H9 (cell line): ENCODE measurements at regions not wholly inside any gene's neighbourhood (a gene's known extent, or its start where the extent isn't known, plus 50 kb on each side); places are given as distances from the start of the nearest gene placed in this dataset.

Experiments
- DNase-seq: peaks from one replicate; pipeline ENCODE4 v3.0.0-alpha.2; 2017
- H2AFZ ChIP-seq: one replicate; pipeline ENCODE4 v1.6.1; 2013; ENCODE audit warnings: mild to moderate bottlenecking, low read length, control low read depth, moderate library complexity
- H2AK5ac ChIP-seq: 2 replicates; pipeline ENCODE4 v1.6.1; 2013; ENCODE audit warnings: low read length, control low read depth, mixed read lengths; ENCODE audit not compliant: insufficient read length
- H2BK120ac ChIP-seq: one replicate; pipeline ENCODE4 v1.6.1; 2013; ENCODE audit warnings: low read depth, mild to moderate bottlenecking, low read length, control low read depth, inconsistent platforms; ENCODE audit not compliant: poor library complexity, severe bottlenecking
- H2BK12ac ChIP-seq: 2 replicates; pipeline ENCODE4 v1.6.1; 2013; ENCODE audit warnings: low read length, control low read depth, mixed read lengths, low read depth; ENCODE audit not compliant: insufficient read length
- H2BK15ac ChIP-seq: 2 replicates; pipeline ENCODE4 v1.6.1; 2013; ENCODE audit warnings: low read depth, low read length, control low read depth
- H2BK20ac ChIP-seq: one replicate; pipeline ENCODE4 v1.6.1; 2013; ENCODE audit warnings: low read depth, mild to moderate bottlenecking, low read length, control low read depth, inconsistent platforms; ENCODE audit not compliant: poor library complexity, severe bottlenecking
- H2BK5ac ChIP-seq: 2 replicates; pipeline ENCODE4 v1.6.1; 2013; ENCODE audit warnings: low read length, control low read depth, mixed read lengths; ENCODE audit not compliant: insufficient read length
- H3K14ac ChIP-seq: 2 replicates; pipeline ENCODE4 v1.6.1; 2013; ENCODE audit warnings: low read length, control low read depth; ENCODE audit not compliant: insufficient read depth
- H3K18ac ChIP-seq: 2 replicates; pipeline ENCODE4 v1.6.1; 2013; ENCODE audit warnings: low read depth, mild to moderate bottlenecking, mixed read lengths, low read length, control low read depth; ENCODE audit not compliant: insufficient read length
- H3K23ac ChIP-seq: 2 replicates; pipeline ENCODE4 v1.6.1; 2013; ENCODE audit warnings: low read length, control low read depth, mixed read lengths, low read depth; ENCODE audit not compliant: insufficient read length
- H3K23me2 ChIP-seq: 2 replicates; pipeline ENCODE4 v1.6.1; 2013; ENCODE audit warnings: low read depth, mild to moderate bottlenecking, mixed read lengths, low read length, control low read depth; ENCODE audit not compliant: insufficient read length, poor library complexity, severe bottlenecking
- H3K27ac ChIP-seq: 2 replicates; pipeline ENCODE4 v1.5.1; 2013; ENCODE audit warnings: low read length, control low read depth, mixed read lengths, low read depth; ENCODE audit not compliant: insufficient read length
- H3K27me3 ChIP-seq: 2 replicates; pipeline ENCODE4 v1.6.1; 2013; ENCODE audit warnings: low read length, control low read depth, inconsistent platforms; ENCODE audit not compliant: insufficient read depth
- H3K4ac ChIP-seq: 2 replicates; pipeline ENCODE4 v1.6.1; 2013; ENCODE audit warnings: low read depth, mild to moderate bottlenecking, control low read depth, inconsistent platforms, low read length, moderate library complexity
- H3K4me1 ChIP-seq: 2 replicates; pipeline ENCODE4 v1.6.1; 2013; ENCODE audit warnings: low read length, control low read depth, inconsistent platforms; ENCODE audit not compliant: insufficient read depth
- H3K4me2 ChIP-seq: 2 replicates; pipeline ENCODE4 v1.6.1; 2013; ENCODE audit warnings: low read length, control low read depth, mixed read lengths; ENCODE audit not compliant: insufficient read length, insufficient read depth
- H3K56ac ChIP-seq: 2 replicates; pipeline ENCODE4 v1.6.1; 2013; ENCODE audit warnings: low read depth, mild to moderate bottlenecking, mixed read lengths, low read length, control low read depth; ENCODE audit not compliant: insufficient read length
- H3K79me1 ChIP-seq: 2 replicates; pipeline ENCODE4 v1.6.1; 2013; ENCODE audit warnings: low read depth, mild to moderate bottlenecking, moderate library complexity, low read length, control low read depth, inconsistent platforms; ENCODE audit not compliant: insufficient read depth, poor library complexity, severe bottlenecking
- H3K79me2 ChIP-seq: 2 replicates; pipeline ENCODE4 v1.6.1; 2013; ENCODE audit warnings: low read length, control low read depth, inconsistent platforms; ENCODE audit not compliant: insufficient read depth
- H3K9ac ChIP-seq: 2 replicates; pipeline ENCODE4 v1.6.1; 2013; ENCODE audit warnings: low read length, control low read depth, mixed read lengths; ENCODE audit not compliant: insufficient read length; ENCODE audit errors: extremely low read depth
- H3K9me3 ChIP-seq: one replicate; pipeline ENCODE4 v1.6.1; 2013; ENCODE audit warnings: low read depth, low read length, inconsistent platforms; ENCODE audit not compliant: control insufficient read depth
- H3T11ph ChIP-seq: one replicate; pipeline ENCODE4 v1.6.1; 2013; ENCODE audit warnings: mild to moderate bottlenecking, low read length, control low read depth, inconsistent platforms
- H4K20me1 ChIP-seq: one replicate; pipeline ENCODE4 v1.6.1; 2013; ENCODE audit not compliant: control insufficient read depth, insufficient read length, insufficient read depth
- H4K5ac ChIP-seq: 2 replicates; pipeline ENCODE4 v1.6.1; 2013; ENCODE audit warnings: low read depth, mild to moderate bottlenecking, mixed read lengths, low read length, control low read depth; ENCODE audit not compliant: insufficient read length
- H4K8ac ChIP-seq: replicated peaks from 2 replicates; pipeline ENCODE4 v1.6.1; 2013; ENCODE audit warnings: low read length, control low read depth, mixed read lengths, low read depth; ENCODE audit not compliant: insufficient read length
- H4K91ac ChIP-seq: 2 replicates; pipeline ENCODE4 v1.6.1; 2013; ENCODE audit warnings: low read depth, mild to moderate bottlenecking, moderate library complexity, mixed read lengths, low read length, control low read depth; ENCODE audit not compliant: insufficient read length
- H3K27ac Mint-ChIP-seq, 3 experiments: 2 replicates in 2 of 3; 3 replicates in 1 of 3; pipeline ENCODE4 v1.8.0; 2020 to 2021; ENCODE audit warnings: mixed read lengths in 3 of 3, mild to moderate bottlenecking in 1 of 3, moderate library complexity in 1 of 3
- H3K27me3 Mint-ChIP-seq: 2 replicates; pipeline ENCODE4 v1.8.0; 2021; ENCODE audit warnings: low read depth, mild to moderate bottlenecking, moderate library complexity, mixed read lengths
- H3K36me3 Mint-ChIP-seq, 3 experiments: 2 replicates in 2 of 3; 3 replicates in 1 of 3; pipeline ENCODE4 v1.8.0; 2020 to 2021; ENCODE audit warnings: low read depth in 3 of 3, mixed read lengths in 3 of 3; ENCODE audit not compliant: insufficient read depth in 1 of 3
- H3K4me1 Mint-ChIP-seq, 2 experiments: 2 replicates each; pipeline ENCODE4 v1.8.0; 2020; ENCODE audit warnings: mixed read lengths in 2 of 2
- H3K4me3 Mint-ChIP-seq, 2 experiments: 2 replicates in 1 of 2; 3 replicates in 1 of 2; pipeline ENCODE4 v1.8.0; 2020 to 2021; ENCODE audit warnings: mild to moderate bottlenecking in 2 of 2, mixed read lengths in 2 of 2, moderate library complexity in 1 of 2
- H3K9me3 Mint-ChIP-seq, 2 experiments: 2 replicates in 1 of 2; 3 replicates in 1 of 2; pipeline ENCODE4 v1.8.0; 2020; ENCODE audit warnings: mild to moderate bottlenecking in 2 of 2, mixed read lengths in 2 of 2, moderate library complexity in 1 of 2
- CTCF ChIP-seq: fragments of 200-600 bp; sonication (generic); conservative IDR thresholded peaks from 3 replicates; pipeline ENCODE4 v1.8.0; 2021; ENCODE audit warnings: antibody characterized with exemption, mild to moderate bottlenecking
- WGBS: extraction: QIAGEN DNeasy Blood & Tissue Kit; methylation state at CpG from one replicate; pipeline ENCODE4 v1.1.7; 2013; ENCODE audit warnings: missing lambda C conversion rate, low lambda C conversion rate, mixed read lengths; ENCODE audit not compliant: insufficient read length; ENCODE audit errors: extremely low coverage; 5-methylcytosine and 5-hydroxymethylcytosine counted together

GRCh38 chr6:130670142-130670541 lies 157.1 kb upstream of the SMLR1 start:
- no peak for DNase-seq
- no peaks in the 10 kb centered on the region for H3K27me3 Mint-ChIP-seq
- no peak overlapping the region for H3K27ac ChIP-seq
- H3K4me2 ChIP-seq: no peak overlapping the region
- no peak overlapping the region for H2BK5ac ChIP-seq
- no peak overlapping the region for H3K14ac ChIP-seq
- H3K27me3 ChIP-seq: no peaks in the 10 kb centered on the region
- no peaks in the 10 kb centered on the region for H3K36me3 Mint-ChIP-seq
- H3K79me2 ChIP-seq: no peaks in the 10 kb centered on the region
- no peak overlapping the region for H2BK120ac ChIP-seq
- H4K91ac ChIP-seq: no peak overlapping the region
- no peak overlapping the region for H2BK20ac ChIP-seq
- no peak overlapping the region for H3K56ac ChIP-seq
- H3K4me3 Mint-ChIP-seq: no peak overlapping the region
- no peaks in the 10 kb centered on the region for H3K23me2 ChIP-seq
- no peaks in the 10 kb centered on the region for H3K4me1 ChIP-seq
- no peak overlapping the region for H3T11ph ChIP-seq
- H2AFZ ChIP-seq: no peak overlapping the region
- no peak overlapping the region for H2AK5ac ChIP-seq
- no peak overlapping the region for H4K5ac ChIP-seq
- H3K9ac ChIP-seq: no peak overlapping the region
- no peak overlapping the region for H3K23ac ChIP-seq
- no peak overlapping the region for H3K4ac ChIP-seq
- TF ChIP-seq CTCF: no peak
- no peaks in the 10 kb centered on the region for H3K9me3 Mint-ChIP-seq
- H2BK12ac ChIP-seq: no peak overlapping the region
- no peaks in the 10 kb centered on the region for H3K79me1 ChIP-seq
- no peak overlapping the region for H3K27ac Mint-ChIP-seq
- no peak overlapping the region for H2BK15ac ChIP-seq
- H3K18ac ChIP-seq: no peak overlapping the region
- no peak overlapping the region for H4K8ac ChIP-seq
- no peaks in the 10 kb centered on the region for H3K9me3 ChIP-seq
- no CpG with 5 or more reads among the region's 6 CpGs for WGBS
- H3K4me1 Mint-ChIP-seq: peaks cover 6 to 10% of the 10 kb centered on the region in 2 experiments
- no peaks in the 10 kb centered on the region for H4K20me1 ChIP-seq
